Mesenchymal stem cell (in vitro differentiated cells and primary cell): ENCODE measurements at regions not wholly inside any gene's neighbourhood (a gene's known extent, or its start where the extent isn't known, plus 50 kb on each side); places are given as distances from the start of the nearest gene placed in this dataset.

Experiments used
- DNase-seq: peaks from one replicate; pipeline ENCODE4 v3.0.0-alpha.2; 2013
- H2AFZ ChIP-seq: one replicate; pipeline ENCODE4 v1.6.1; 2013; ENCODE audit warnings: low read depth, mild to moderate bottlenecking, control low read depth, inconsistent platforms, low read length, moderate library complexity
- H2AK5ac ChIP-seq: 2 replicates; pipeline ENCODE4 v1.6.1; 2013; ENCODE audit warnings: low read length, moderate library complexity, mild to moderate bottlenecking, inconsistent platforms; ENCODE audit not compliant: severe bottlenecking
- H2BK120ac ChIP-seq: one replicate; pipeline ENCODE4 v1.6.1; 2013; ENCODE audit warnings: low read depth, mild to moderate bottlenecking, inconsistent platforms, low read length, moderate library complexity
- H2BK12ac ChIP-seq, 2 experiments: one replicate each; pipeline ENCODE4 v1.6.1; 2013; ENCODE audit warnings: inconsistent platforms in 2 of 2, low read length in 2 of 2, mild to moderate bottlenecking in 2 of 2, moderate library complexity in 2 of 2, control low read depth in 1 of 2
- H2BK15ac ChIP-seq: one replicate; pipeline ENCODE4 v1.6.1; 2013; ENCODE audit warnings: mild to moderate bottlenecking, low read depth, inconsistent platforms; ENCODE audit not compliant: poor library complexity, severe bottlenecking
- H2BK5ac ChIP-seq: 2 replicates; pipeline ENCODE4 v1.6.1; 2013; ENCODE audit warnings: low read depth, mild to moderate bottlenecking, low read length, control low read depth, inconsistent platforms; ENCODE audit not compliant: poor library complexity, severe bottlenecking
- H3K14ac ChIP-seq, 2 experiments: one replicate each; pipeline ENCODE4 v1.6.1; 2013; ENCODE audit warnings: inconsistent platforms in 2 of 2, low read length in 2 of 2, control low read depth in 1 of 2, mild to moderate bottlenecking in 1 of 2, moderate library complexity in 1 of 2
- H3K18ac ChIP-seq, 2 experiments: one replicate each; pipeline ENCODE4 v1.6.1; 2013; ENCODE audit warnings: inconsistent platforms in 2 of 2, low read length in 2 of 2, control low read depth in 1 of 2, low read depth in 1 of 2, mild to moderate bottlenecking in 1 of 2
- H3K23ac ChIP-seq, 2 experiments: one replicate each; pipeline ENCODE4 v1.6.1; 2013; ENCODE audit warnings: inconsistent platforms in 2 of 2, low read length in 2 of 2, mild to moderate bottlenecking in 2 of 2, moderate library complexity in 2 of 2, control low read depth in 1 of 2
- H3K27ac ChIP-seq: 2 replicates; pipeline ENCODE4 v1.5.1; 2013; ENCODE audit warnings: mild to moderate bottlenecking, moderate library complexity, low read length, control low read depth, inconsistent platforms; ENCODE audit not compliant: poor library complexity, severe bottlenecking
- H3K27me3 ChIP-seq, 2 experiments: 2 replicates each; pipeline versions ENCODE4 v1.6.1 to v1.7.0; 2013; ENCODE audit warnings: low read length in 2 of 2, mild to moderate bottlenecking in 2 of 2, moderate library complexity in 2 of 2, control low read depth in 1 of 2, inconsistent platforms in 1 of 2; ENCODE audit not compliant: control insufficient read depth in 1 of 2, insufficient read depth in 1 of 2
- H3K36me3 ChIP-seq, 2 experiments: 2 replicates each; pipeline versions ENCODE4 v1.6.1 to v1.7.0; 2013; ENCODE audit warnings: low read length in 2 of 2, control low read depth in 1 of 2, inconsistent platforms in 1 of 2, low read depth in 1 of 2, mild to moderate bottlenecking in 1 of 2; ENCODE audit not compliant: insufficient read depth in 2 of 2, control insufficient read depth in 1 of 2
- H3K4ac ChIP-seq, 2 experiments: one replicate each; pipeline ENCODE4 v1.6.1; 2013; ENCODE audit warnings: inconsistent platforms in 2 of 2, low read length in 2 of 2, mild to moderate bottlenecking in 2 of 2, moderate library complexity in 2 of 2, control low read depth in 1 of 2, low read depth in 1 of 2
- H3K4me1 ChIP-seq: 2 replicates; pipeline ENCODE4 v1.6.1; 2013; ENCODE audit warnings: low read depth, low read length, control low read depth; ENCODE audit not compliant: control insufficient read depth, insufficient read depth
- H3K4me2 ChIP-seq: 2 replicates; pipeline ENCODE4 v1.6.1; 2013; ENCODE audit warnings: low read length, mild to moderate bottlenecking, inconsistent platforms; ENCODE audit not compliant: poor library complexity, severe bottlenecking
- H3K4me3 ChIP-seq, 2 experiments: 2 replicates each; pipeline versions ENCODE4 v1.5.1 to v1.7.0; 2013; ENCODE audit warnings: low read length in 2 of 2, mild to moderate bottlenecking in 2 of 2, control low read depth in 1 of 2, low read depth in 1 of 2; ENCODE audit not compliant: insufficient read depth in 1 of 2
- H3K79me1 ChIP-seq: replicated peaks from 2 replicates; pipeline ENCODE4 v1.6.1; 2013; ENCODE audit warnings: mild to moderate bottlenecking, control low read depth, low read length, inconsistent platforms; ENCODE audit not compliant: poor library complexity, severe bottlenecking
- H3K9ac ChIP-seq: 2 replicates; pipeline ENCODE4 v1.7.0; 2013; ENCODE audit warnings: mild to moderate bottlenecking, low read length, moderate library complexity
- H3K9me3 ChIP-seq: 2 replicates; pipeline ENCODE4 v1.7.0; 2013; ENCODE audit warnings: mild to moderate bottlenecking, low read length; ENCODE audit not compliant: control insufficient read depth
- H4K8ac ChIP-seq: one replicate; pipeline ENCODE4 v1.6.1; 2013; ENCODE audit warnings: inconsistent platforms, mild to moderate bottlenecking, low read length, moderate library complexity
- H4K91ac ChIP-seq: one replicate; pipeline ENCODE4 v1.6.1; 2013; ENCODE audit warnings: mild to moderate bottlenecking, low read length, inconsistent platforms
- WGBS: methylation state at CpG from one replicate; pipeline ENCODE4 v1.1.7; 2013; ENCODE audit warnings: mixed read lengths; 5-methylcytosine and 5-hydroxymethylcytosine counted together

DNA sequence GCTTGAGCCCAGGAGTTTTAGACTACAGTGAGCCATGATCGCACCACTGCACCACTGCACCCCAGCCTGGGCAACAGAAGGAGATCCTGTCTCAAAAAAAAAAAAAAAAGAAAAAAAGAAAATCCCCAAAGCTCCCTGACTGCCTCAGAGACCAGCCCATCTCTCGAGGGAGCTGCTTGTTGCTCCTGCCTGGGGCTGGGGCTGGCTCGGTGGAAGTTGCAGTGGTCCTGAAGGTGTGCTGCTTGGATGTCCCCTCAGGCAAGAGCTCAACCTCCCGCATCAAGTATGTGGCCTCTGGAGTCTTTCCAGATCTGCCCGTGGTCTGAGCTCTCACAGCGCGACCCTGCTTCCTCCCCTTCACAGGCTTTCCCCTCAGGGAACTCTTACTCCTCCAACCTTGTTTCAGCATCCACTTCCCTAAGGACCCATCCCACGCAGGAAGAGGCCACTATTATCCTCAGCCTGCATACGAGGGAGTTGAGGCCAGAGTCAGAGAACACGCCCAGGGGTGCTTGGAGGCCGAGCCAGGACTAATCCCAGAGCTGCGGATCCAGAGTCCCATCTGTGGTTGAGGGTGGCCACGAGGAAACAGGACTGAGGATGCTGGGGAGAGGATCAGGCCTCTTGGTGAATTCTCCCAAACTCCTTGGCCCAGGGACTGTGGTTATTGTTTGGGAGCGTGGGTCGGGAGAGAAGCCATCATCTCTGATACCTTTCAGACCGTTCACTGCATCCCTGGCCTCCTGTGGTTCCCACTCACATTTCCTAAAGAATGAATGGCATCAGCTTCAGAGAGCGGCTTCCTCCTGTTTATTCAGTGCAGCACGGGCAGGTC, 624.6 kb downstream of the AACS start:
- H3K27me3 ChIP-seq = no peaks in the 10 kb centered on the region
- peaks cover 2% of the 10 kb centered on the region for H3K4me1 ChIP-seq
- H2AFZ ChIP-seq = no peak overlapping the region
- no peak overlapping the region for H3K27ac ChIP-seq
- no peaks in the 10 kb centered on the region for H3K36me3 ChIP-seq
- H3K9me3 ChIP-seq = peaks cover 6% of the 10 kb centered on the region
- H2BK120ac ChIP-seq = no peak overlapping the region
- WGBS = 70% methylated on average over 18 of the region's 18 CpGs
- H2BK12ac ChIP-seq = no peak overlapping the region
- no peak overlapping the region for H2BK15ac ChIP-seq
- no peak overlapping the region for H3K4me3 ChIP-seq
- DNase-seq = no peak
- no peak overlapping the region for H4K8ac ChIP-seq
- no peak overlapping the region for H3K4ac ChIP-seq
- H3K79me1 ChIP-seq = no peaks in the 10 kb centered on the region
- no peak overlapping the region for H3K14ac ChIP-seq
- no peak overlapping the region for H3K18ac ChIP-seq
- no peak overlapping the region for H2BK5ac ChIP-seq
- H3K9ac ChIP-seq = no peak overlapping the region
- H4K91ac ChIP-seq = no peak overlapping the region
- no peak overlapping the region for H3K4me2 ChIP-seq
- H2AK5ac ChIP-seq = no peak overlapping the region
- H3K23ac ChIP-seq = no peak overlapping the region

DNA sequence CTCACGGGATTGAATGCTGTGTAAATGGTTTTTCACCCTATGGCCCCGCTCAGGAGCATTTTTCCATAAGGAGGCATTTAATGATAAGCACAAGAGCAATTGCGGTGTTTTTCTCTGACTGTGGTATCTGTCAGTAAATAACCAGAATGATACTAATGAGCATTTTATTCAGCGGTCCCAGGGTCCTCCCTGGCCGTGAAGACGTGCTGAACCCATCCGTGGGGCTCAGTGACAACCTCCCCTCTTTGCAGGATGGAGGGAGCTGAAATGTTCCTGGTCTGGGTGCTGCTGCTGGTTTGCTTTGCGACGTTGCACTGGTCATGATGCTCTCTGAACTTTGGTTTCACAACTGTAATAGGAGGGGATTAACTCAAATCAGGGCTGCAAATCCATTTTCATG, 625.6 kb downstream of the AACS start:
- H3K4me2 ChIP-seq = no peak overlapping the region
- H2AFZ ChIP-seq = no peak overlapping the region
- no peaks in the 10 kb centered on the region for H3K27me3 ChIP-seq
- DNase-seq = no peak
- no peak overlapping the region for H2BK12ac ChIP-seq
- H3K79me1 ChIP-seq = no peaks in the 10 kb centered on the region
- no peak overlapping the region for H3K18ac ChIP-seq
- peaks cover 9% of the 10 kb centered on the region for H3K9me3 ChIP-seq
- no peak overlapping the region for H3K27ac ChIP-seq
- H3K9ac ChIP-seq = no peak overlapping the region
- H3K36me3 ChIP-seq = no peaks in the 10 kb centered on the region
- H2AK5ac ChIP-seq = no peak overlapping the region
- H3K23ac ChIP-seq = no peak overlapping the region
- H4K91ac ChIP-seq = no peak overlapping the region
- H3K4me1 ChIP-seq = no peaks in the 10 kb centered on the region
- no peak overlapping the region for H2BK15ac ChIP-seq
- no peak overlapping the region for H2BK120ac ChIP-seq
- H4K8ac ChIP-seq = no peak overlapping the region
- WGBS = 74% methylated on average over 9 of the region's 9 CpGs
- no peak overlapping the region for H2BK5ac ChIP-seq
- H3K4me3 ChIP-seq = no peak overlapping the region
- no peak overlapping the region for H3K4ac ChIP-seq
- no peak overlapping the region for H3K14ac ChIP-seq

DNA sequence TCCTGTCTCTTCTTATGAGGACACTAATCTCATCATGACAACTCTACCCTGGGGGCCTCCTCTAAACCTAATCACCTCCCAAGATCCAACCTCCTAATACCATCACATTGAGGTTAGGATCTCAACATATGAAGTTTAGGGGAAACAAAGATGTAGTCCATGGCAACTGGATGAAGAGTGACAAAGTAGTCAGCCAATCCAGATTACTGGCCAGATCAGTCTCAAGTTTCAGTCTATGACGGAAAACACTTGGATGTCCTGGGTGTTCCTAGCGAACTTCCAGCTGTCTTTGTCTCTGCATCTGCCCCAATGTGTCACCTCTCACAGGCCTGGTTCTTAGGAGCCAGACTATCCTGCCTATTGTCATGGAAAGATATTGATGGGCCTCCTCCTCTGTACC, 630.8 kb downstream of the AACS start:
- no peaks in the 10 kb centered on the region for H3K36me3 ChIP-seq
- no peak overlapping the region for H2BK5ac ChIP-seq
- no peaks in the 10 kb centered on the region for H3K4me1 ChIP-seq
- H3K79me1 ChIP-seq = no peaks in the 10 kb centered on the region
- H3K23ac ChIP-seq = no peak overlapping the region
- no peak for DNase-seq
- no peak overlapping the region for H3K14ac ChIP-seq
- no peak overlapping the region for H2AFZ ChIP-seq
- no peak overlapping the region for H3K4me3 ChIP-seq
- 39% methylated on average over 2 of the region's 2 CpGs for WGBS
- no peak overlapping the region for H2BK15ac ChIP-seq
- no peak overlapping the region for H4K8ac ChIP-seq
- H3K4ac ChIP-seq = no peak overlapping the region
- no peaks in the 10 kb centered on the region for H3K27me3 ChIP-seq
- H3K18ac ChIP-seq = no peak overlapping the region
- no peak overlapping the region for H3K4me2 ChIP-seq
- H3K9me3 ChIP-seq = peaks cover 17% of the 10 kb centered on the region
- no peak overlapping the region for H2BK120ac ChIP-seq
- H4K91ac ChIP-seq = no peak overlapping the region
- H3K9ac ChIP-seq = no peak overlapping the region
- no peak overlapping the region for H3K27ac ChIP-seq
- no peak overlapping the region for H2AK5ac ChIP-seq
- H2BK12ac ChIP-seq = no peak overlapping the region

DNA sequence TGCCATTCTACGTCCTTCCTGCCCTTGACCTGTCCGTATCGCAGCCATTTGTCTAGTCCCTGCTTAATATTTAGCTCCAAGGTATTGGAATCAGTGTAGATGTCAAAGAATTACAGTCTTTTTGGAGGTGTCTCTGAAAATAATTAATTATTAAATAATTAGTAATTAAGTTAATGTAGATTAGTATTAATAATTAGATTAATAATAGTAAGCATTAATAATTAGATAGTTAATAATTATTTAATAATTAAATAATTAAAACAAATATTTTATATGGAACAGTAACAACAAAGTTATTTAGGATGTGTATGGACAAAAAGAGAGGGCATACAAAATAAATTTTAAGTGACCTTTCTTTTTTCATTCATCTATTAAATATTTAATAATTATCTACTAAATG, 639.6 kb downstream of the AACS start:
- Histone ChIP-seq H3K27ac (no peak overlapping the region), H3K23ac (no peak overlapping the region), H2AK5ac (no peak overlapping the region), H3K4me1 (no peaks in the 10 kb centered on the region), H2BK12ac (no peak overlapping the region), H4K91ac (no peak overlapping the region), H3K27me3 (no peaks in the 10 kb centered on the region), H3K9ac (no peak overlapping the region), H3K18ac (no peak overlapping the region), H2AFZ (no peak overlapping the region), H3K14ac (no peak overlapping the region), H3K4me3 (no peak overlapping the region), H4K8ac (no peak overlapping the region), H2BK15ac (no peak overlapping the region), H2BK5ac (no peak overlapping the region), H2BK120ac (no peak overlapping the region), H3K4me2 (no peak overlapping the region), H3K4ac (no peak overlapping the region), H3K79me1 (no peaks in the 10 kb centered on the region), H3K9me3 (peaks cover 19% of the 10 kb centered on the region), H3K36me3 (no peaks in the 10 kb centered on the region)
- WGBS = 80% methylated on average over 1 of the region's 3 CpGs
- no peak for DNase-seq
